Liver (tissue), 8 donors: ENCODE measurements at regions not wholly inside any gene's neighbourhood (a gene's known extent, or its start where the extent isn't known, plus 50 kb on each side); places are given as distances from the start of the nearest gene placed in this dataset.

ENCODE experiments used
- DNase-seq: peaks from one replicate; pipeline ENCODE4 v3.0.0-alpha.2; 2017; ENCODE audit warnings: low spot score
- H3K27ac ChIP-seq, 2 donors: one replicate each; pipeline ENCODE4 v1.7.0; 2013; ENCODE audit warnings: inconsistent platforms in 2 of 2, low read length in 2 of 2, control low read depth in 1 of 2, low read depth in 1 of 2, mild to moderate bottlenecking in 1 of 2
- H3K27me3 ChIP-seq, 4 donors: one replicate each; pipeline versions ENCODE4 v1.6.1 to v1.7.0; 2013; ENCODE audit warnings: low read length in 3 of 4, inconsistent platforms in 1 of 4, mild to moderate bottlenecking in 1 of 4, moderate library complexity in 1 of 4; ENCODE audit not compliant: control insufficient read depth in 4 of 4, insufficient read depth in 4 of 4
- H3K36me3 ChIP-seq, 4 donors: one replicate each; pipeline versions ENCODE4 v1.6.1 to v1.7.0; 2013; ENCODE audit warnings: low read length in 3 of 4, mild to moderate bottlenecking in 3 of 4, low read depth in 1 of 4, moderate library complexity in 1 of 4; ENCODE audit not compliant: control insufficient read depth in 4 of 4, insufficient read depth in 3 of 4
- H3K4me1 ChIP-seq, 4 donors: one replicate each; pipeline versions ENCODE4 v1.6.1 to v1.7.0; 2013; ENCODE audit warnings: low read length in 3 of 4, mild to moderate bottlenecking in 3 of 4, moderate library complexity in 1 of 4; ENCODE audit not compliant: control insufficient read depth in 4 of 4, insufficient read depth in 4 of 4
- H3K4me3 ChIP-seq, 3 donors: one replicate each; pipeline versions ENCODE4 v1.6.1 to v1.7.0; 2013; ENCODE audit warnings: low read length in 3 of 3, control low read depth in 1 of 3, low read depth in 1 of 3, mild to moderate bottlenecking in 1 of 3
- H3K9ac ChIP-seq, 2 donors: one replicate each; pipeline ENCODE4 v1.7.0; 2013; ENCODE audit warnings: low read length in 2 of 2, mild to moderate bottlenecking in 2 of 2, moderate library complexity in 2 of 2, control low read depth in 1 of 2, low read depth in 1 of 2
- H3K9me3 ChIP-seq, 4 donors: one replicate each; pipeline versions ENCODE4 v1.6.1 to v1.7.0; 2013; ENCODE audit warnings: low read length in 3 of 4; ENCODE audit not compliant: control insufficient read depth in 4 of 4
- ATF3 ChIP-seq: IDR thresholded peaks from 2 replicates; pipeline ENCODE4 v1.6.1; 2016; ENCODE audit warnings: antibody characterized with exemption
- CTCF ChIP-seq: fragments of 150-350 bp; IDR thresholded peaks from 2 replicates; pipeline ENCODE4 v1.5.1; 2017; ENCODE audit warnings: improper control_type of control experiment, low read depth, low read length; ENCODE audit not compliant: missing input control
- EGR1 ChIP-seq, 2 donors: IDR thresholded peaks; 2 replicates each; pipeline ENCODE4 v1.6.1; 2016 to 2018; ENCODE audit warnings: antibody characterized with exemption in 2 of 2, low read depth in 2 of 2
- FOXA1 ChIP-seq: IDR thresholded peaks from 2 replicates; pipeline ENCODE4 v1.6.1; 2016; ENCODE audit warnings: antibody characterized with exemption
- FOXA2 ChIP-seq: IDR thresholded peaks from 2 replicates; pipeline ENCODE4 v1.6.1; 2016; ENCODE audit warnings: antibody characterized with exemption
- GABPA ChIP-seq, 2 donors: IDR thresholded peaks in 1 of 2; conservative IDR thresholded peaks in 1 of 2; 2 replicates each; pipeline ENCODE4 v1.6.1; 2016; ENCODE audit warnings: antibody characterized with exemption in 2 of 2, mild to moderate bottlenecking in 1 of 2, moderate library complexity in 1 of 2
- HNF4A ChIP-seq, 2 donors: conservative IDR thresholded peaks; 2 replicates each; pipeline ENCODE4 v1.6.1; 2016; ENCODE audit warnings: antibody characterized with exemption in 2 of 2, mild to moderate bottlenecking in 2 of 2
- HNF4G ChIP-seq: IDR thresholded peaks from 2 replicates; pipeline ENCODE4 v1.6.1; 2016; ENCODE audit warnings: antibody characterized with exemption
- JUND ChIP-seq, 2 donors: IDR thresholded peaks; 2 replicates each; pipeline ENCODE4 v1.6.1; 2016; ENCODE audit warnings: antibody characterized with exemption in 2 of 2
- MAX ChIP-seq: IDR thresholded peaks from 2 replicates; pipeline ENCODE4 v1.6.1; 2016; ENCODE audit warnings: antibody characterized with exemption
- NR2F2 ChIP-seq: IDR thresholded peaks from 2 replicates; pipeline ENCODE4 v1.6.1; 2016; ENCODE audit warnings: antibody characterized with exemption
- RAD21 ChIP-seq, 2 donors: IDR thresholded peaks; 2 replicates each; pipeline ENCODE4 v1.6.1; 2016; ENCODE audit warnings: antibody characterized with exemption in 2 of 2, mild to moderate bottlenecking in 2 of 2
- REST ChIP-seq: IDR thresholded peaks from 2 replicates; pipeline ENCODE4 v1.6.1; 2016; ENCODE audit warnings: antibody characterized with exemption, mild to moderate bottlenecking
- RXRA ChIP-seq, 2 donors: IDR thresholded peaks; 2 replicates each; pipeline ENCODE4 v1.6.1; 2017 to 2018; ENCODE audit warnings: antibody characterized with exemption in 2 of 2, mild to moderate bottlenecking in 1 of 2
- SP1 ChIP-seq: IDR thresholded peaks from 2 replicates; pipeline ENCODE4 v1.6.1; 2018; ENCODE audit warnings: antibody characterized with exemption, mild to moderate bottlenecking
- TAF1 ChIP-seq: conservative IDR thresholded peaks from 2 replicates; pipeline ENCODE4 v1.6.1; 2016; ENCODE audit warnings: antibody characterized with exemption, mild to moderate bottlenecking
- YY1 ChIP-seq: IDR thresholded peaks from 2 replicates; pipeline ENCODE4 v1.6.1; 2016; ENCODE audit warnings: antibody characterized with exemption, mild to moderate bottlenecking
- ZBTB33 ChIP-seq: IDR thresholded peaks from 2 replicates; pipeline ENCODE4 v1.6.1; 2016; ENCODE audit warnings: antibody characterized with exemption
- WGBS: extraction: QIAGEN DNeasy Blood & Tissue Kit; methylation state at CpG from one replicate; pipeline ENCODE4 v1.1.7; 2013; 5-methylcytosine and 5-hydroxymethylcytosine counted together
- donor health status: healthy.
- donor health status: healthy.
- donor health status: healthy.
- donor health status: healthy.
- donor health status: healthy.

GRCh38 chr6:50442531-50443040 is 270.7 kb upstream of the TFAP2D start:
- H3K9ac ChIP-seq = no peak overlapping the region
- no peak overlapping the region for H3K27ac ChIP-seq
- no peaks in the 10 kb centered on the region for H3K4me1 ChIP-seq
- no peak for DNase-seq
- WGBS = 84% methylated on average over 4 of the region's 4 CpGs
- no peaks in the 10 kb centered on the region for H3K9me3 ChIP-seq
- H3K36me3 ChIP-seq = no peaks in the 10 kb centered on the region
- TF ChIP-seq JUND (IDR thresholded peaks at IDR 0.05) = no peak
- TF ChIP-seq EGR1 (IDR thresholded peaks at IDR 0.05; ENCODE audit: low read depth in 2 of 2) = no peak
- TF ChIP-seq FOXA2 = no peak
- TF ChIP-seq CTCF = no peak
- TF ChIP-seq GABPA (IDR thresholded peaks at IDR 0.05 in 1 of 2, conservative IDR thresholded peaks at IDR 0.05 in 1 of 2) = no peak
- TF ChIP-seq FOXA1 = no peak
- no peak for TF ChIP-seq HNF4A (conservative IDR thresholded peaks at IDR 0.05)
- TF ChIP-seq NR2F2 = no peak
- TF ChIP-seq REST = no peak
- no peak for TF ChIP-seq MAX
- TF ChIP-seq RXRA (IDR thresholded peaks at IDR 0.05) = no peak
- no peak for TF ChIP-seq YY1
- no peak for TF ChIP-seq RAD21 (IDR thresholded peaks at IDR 0.05)
- TF ChIP-seq ATF3 = no peak
- no peak for TF ChIP-seq HNF4G
- H3K4me3 ChIP-seq = no peak overlapping the region
- H3K27me3 ChIP-seq = no peaks in the 10 kb centered on the region

GRCh38 chr6:50443144-50443543 is 270.2 kb upstream of the TFAP2D start:
- Histone ChIP-seq H3K4me1 (no peaks in the 10 kb centered on the region), H3K27me3 (no peaks in the 10 kb centered on the region), H3K27ac (no peak overlapping the region), H3K9ac (no peak overlapping the region), H3K9me3 (no peaks in the 10 kb centered on the region), H3K4me3 (no peak overlapping the region), H3K36me3 (no peaks in the 10 kb centered on the region)
- TF ChIP-seq HNF4G = no peak
- TF ChIP-seq EGR1 (IDR thresholded peaks at IDR 0.05; ENCODE audit: low read depth in 2 of 2) = no peak
- no peak for TF ChIP-seq SP1
- TF ChIP-seq CTCF = no peak
- no peak for TF ChIP-seq JUND (IDR thresholded peaks at IDR 0.05)
- no peak for TF ChIP-seq MAX
- no peak for TF ChIP-seq RAD21 (IDR thresholded peaks at IDR 0.05)
- no peak for TF ChIP-seq NR2F2
- no peak for TF ChIP-seq GABPA (IDR thresholded peaks at IDR 0.05 in 1 of 2, conservative IDR thresholded peaks at IDR 0.05 in 1 of 2)
- no peak for TF ChIP-seq TAF1
- no peak for TF ChIP-seq REST
- TF ChIP-seq ZBTB33 = no peak
- no peak for TF ChIP-seq FOXA2
- TF ChIP-seq FOXA1 = no peak
- WGBS = 85% methylated on average over 3 of the region's 3 CpGs
- DNase-seq = no peak
